ENCODE measurements at regions not wholly inside any gene's neighbourhood (a gene's known extent, or its start where the extent isn't known, plus 50 kb on each side); places are given as distances from the start of the nearest gene placed in this dataset.

DNA sequence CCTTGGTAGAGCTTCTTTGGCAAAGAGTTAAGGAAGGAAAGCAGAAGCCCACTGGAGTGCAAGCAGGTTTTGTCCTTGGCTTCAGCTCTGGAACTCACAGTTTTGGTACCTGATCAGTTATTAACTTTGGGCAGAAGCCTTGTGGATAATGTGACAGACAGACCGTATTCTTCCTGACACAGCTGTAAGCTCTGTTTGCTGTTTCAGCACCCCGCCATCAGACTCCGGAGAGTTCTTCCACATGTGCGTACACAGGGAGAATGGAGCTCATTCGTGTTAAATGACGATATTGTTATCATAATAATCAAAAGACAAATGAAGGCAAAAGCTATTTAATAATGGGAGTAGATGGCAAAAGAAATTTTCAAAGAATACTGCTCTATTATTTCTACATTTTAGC lies 155.1 kb upstream of the ARGLU1 start:
- H3K4me3 ChIP-seq = no peak overlapping the region
- H3K27ac ChIP-seq (ENCODE audit: low read depth in 1 of 2, low read length in 1 of 2) = no peak overlapping the region
- H3K9me3 ChIP-seq (ENCODE audit: control insufficient read depth in 4 of 4, insufficient read depth in 3 of 4, low read length in 3 of 4) = no peaks in the 10 kb centered on the region
- H3K9ac ChIP-seq (ENCODE audit: insufficient read depth in 1 of 2, low read length in 2 of 2) = no peak overlapping the region
- no peaks in the 10 kb centered on the region for H3K27me3 ChIP-seq (ENCODE audit: control insufficient read depth in 3 of 3, insufficient read depth in 3 of 3, low read length in 2 of 3)
- ATAC-seq (ENCODE audit: insufficient read depth, low FRiP score) = no peak
- TF ChIP-seq, protein P1, sequence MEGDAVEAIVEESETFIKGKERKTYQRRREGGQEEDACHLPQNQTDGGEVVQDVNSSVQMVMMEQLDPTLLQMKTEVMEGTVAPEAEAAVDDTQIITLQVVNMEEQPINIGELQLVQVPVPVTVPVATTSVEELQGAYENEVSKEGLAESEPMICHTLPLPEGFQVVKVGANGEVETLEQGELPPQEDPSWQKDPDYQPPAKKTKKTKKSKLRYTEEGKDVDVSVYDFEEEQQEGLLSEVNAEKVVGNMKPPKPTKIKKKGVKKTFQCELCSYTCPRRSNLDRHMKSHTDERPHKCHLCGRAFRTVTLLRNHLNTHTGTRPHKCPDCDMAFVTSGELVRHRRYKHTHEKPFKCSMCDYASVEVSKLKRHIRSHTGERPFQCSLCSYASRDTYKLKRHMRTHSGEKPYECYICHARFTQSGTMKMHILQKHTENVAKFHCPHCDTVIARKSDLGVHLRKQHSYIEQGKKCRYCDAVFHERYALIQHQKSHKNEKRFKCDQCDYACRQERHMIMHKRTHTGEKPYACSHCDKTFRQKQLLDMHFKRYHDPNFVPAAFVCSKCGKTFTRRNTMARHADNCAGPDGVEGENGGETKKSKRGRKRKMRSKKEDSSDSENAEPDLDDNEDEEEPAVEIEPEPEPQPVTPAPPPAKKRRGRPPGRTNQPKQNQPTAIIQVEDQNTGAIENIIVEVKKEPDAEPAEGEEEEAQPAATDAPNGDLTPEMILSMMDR (IDR thresholded peaks at IDR 0.05; ENCODE audit: control extremely low read depth, extremely low read depth) = no peak
- H3K36me3 ChIP-seq (ENCODE audit: control insufficient read depth in 4 of 4, insufficient read depth in 4 of 4, low read length in 4 of 4) = no peaks in the 10 kb centered on the region
- 85 to 86% methylated on average over 6 of the region's 6 CpGs for WGBS, 2 donors
- DNase-seq = peak in 2 of 3 donors; percentile 60 to 81
- peaks cover 0 to 17% (median 4%) of the 10 kb centered on the region in 5 donors for H3K4me1 ChIP-seq (ENCODE audit: control insufficient read depth in 5 of 5, insufficient read depth in 5 of 5, low read length in 5 of 5)

GRCh38 chr13:106722620-106723019 lies 154.7 kb upstream of the ARGLU1 start:
- 51 to 71% methylated on average over 3 of the region's 3 CpGs for WGBS, 2 donors
- DNase-seq = peak in 2 of 3 donors; percentile 69 to 87
- peaks cover 0 to 17% (median 4%) of the 10 kb centered on the region in 5 donors for H3K4me1 ChIP-seq (ENCODE audit: control insufficient read depth in 5 of 5, insufficient read depth in 5 of 5, low read length in 5 of 5)

GRCh38 chr13:106721599-106721998 lies 153.7 kb upstream of the ARGLU1 start:
- Histone ChIP-seq H3K9ac (ENCODE audit: insufficient read depth in 1 of 2, low read length in 2 of 2) (no peak overlapping the region), H3K4me1 (ENCODE audit: control insufficient read depth in 5 of 5, insufficient read depth in 5 of 5, low read length in 5 of 5) (peaks cover 0 to 15% (median 0%) of the 10 kb centered on the region in 5 donors), H3K27me3 (ENCODE audit: control insufficient read depth in 3 of 3, insufficient read depth in 3 of 3, low read length in 2 of 3) (no peaks in the 10 kb centered on the region), H3K27ac (ENCODE audit: low read depth in 1 of 2, low read length in 1 of 2) (no peak overlapping the region), H3K4me3 (no peak overlapping the region), H3K9me3 (ENCODE audit: control insufficient read depth in 4 of 4, insufficient read depth in 3 of 4, low read length in 3 of 4) (no peaks in the 10 kb centered on the region), H3K36me3 (ENCODE audit: control insufficient read depth in 4 of 4, insufficient read depth in 4 of 4, low read length in 4 of 4) (no peaks in the 10 kb centered on the region)
- no peak for DNase-seq
- WGBS, 2 donors = 90 to 92% methylated on average over 6 of the region's 6 CpGs
- TF ChIP-seq, protein P1 (IDR thresholded peaks at IDR 0.05; ENCODE audit: control extremely low read depth, extremely low read depth) = no peak
- no peak for ATAC-seq (ENCODE audit: insufficient read depth, low FRiP score)

More at GRCh38 chr13:106722620-106723019, 154.7 kb upstream of the ARGLU1 start:
- Histone ChIP-seq H3K36me3 (ENCODE audit: control insufficient read depth in 4 of 4, insufficient read depth in 4 of 4, low read length in 4 of 4) (no peaks in the 10 kb centered on the region), H3K27ac (ENCODE audit: low read depth in 1 of 2, low read length in 1 of 2) (no peak overlapping the region), H3K27me3 (ENCODE audit: control insufficient read depth in 3 of 3, insufficient read depth in 3 of 3, low read length in 2 of 3) (no peaks in the 10 kb centered on the region), H3K9ac (ENCODE audit: insufficient read depth in 1 of 2, low read length in 2 of 2) (no peak overlapping the region), H3K9me3 (ENCODE audit: control insufficient read depth in 4 of 4, insufficient read depth in 3 of 4, low read length in 3 of 4) (no peaks in the 10 kb centered on the region), H3K4me3 (no peak overlapping the region)
- ATAC-seq (ENCODE audit: insufficient read depth, low FRiP score) = no peak
- TF ChIP-seq, protein P1 (IDR thresholded peaks at IDR 0.05; ENCODE audit: control extremely low read depth, extremely low read depth) = no peak

All from lung (tissue), 11 donors.